GM19372 (cell line): ENCODE measurements at regions not wholly inside any gene's neighbourhood (a gene's known extent, or its start where the extent isn't known, plus 50 kb on each side); places are given as distances from the start of the nearest gene placed in this dataset.

Experiments used
- ATAC-seq: cut with Tn5 transposase; IDR thresholded peaks from one replicate; pipeline ENCODE4 v1.9.1; 2021; ENCODE audit warnings: mild to moderate bottlenecking, low read depth, moderate library complexity; ENCODE audit not compliant: unreplicated experiment

DNA sequence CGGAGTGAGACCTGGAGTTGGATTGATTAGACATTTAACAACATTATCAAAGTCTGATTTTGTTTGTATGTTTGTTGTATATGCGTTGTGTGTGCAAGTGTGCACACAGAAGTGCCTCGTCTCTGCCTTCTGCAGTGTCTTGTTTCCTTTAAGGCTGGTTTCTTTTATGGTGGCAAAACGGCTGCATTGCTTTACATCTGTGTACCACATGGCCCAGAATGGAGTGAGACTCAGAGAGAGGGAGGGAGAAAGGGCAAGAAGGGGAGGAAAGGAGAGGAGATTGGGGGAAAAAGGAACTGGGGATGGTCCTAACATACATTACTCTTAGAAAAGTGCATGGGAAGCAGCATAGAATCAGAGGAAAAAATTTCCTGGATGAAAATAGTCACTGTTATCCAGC is 99.7 kb upstream of the WLS start:
- ATAC-seq: no peak

DNA sequence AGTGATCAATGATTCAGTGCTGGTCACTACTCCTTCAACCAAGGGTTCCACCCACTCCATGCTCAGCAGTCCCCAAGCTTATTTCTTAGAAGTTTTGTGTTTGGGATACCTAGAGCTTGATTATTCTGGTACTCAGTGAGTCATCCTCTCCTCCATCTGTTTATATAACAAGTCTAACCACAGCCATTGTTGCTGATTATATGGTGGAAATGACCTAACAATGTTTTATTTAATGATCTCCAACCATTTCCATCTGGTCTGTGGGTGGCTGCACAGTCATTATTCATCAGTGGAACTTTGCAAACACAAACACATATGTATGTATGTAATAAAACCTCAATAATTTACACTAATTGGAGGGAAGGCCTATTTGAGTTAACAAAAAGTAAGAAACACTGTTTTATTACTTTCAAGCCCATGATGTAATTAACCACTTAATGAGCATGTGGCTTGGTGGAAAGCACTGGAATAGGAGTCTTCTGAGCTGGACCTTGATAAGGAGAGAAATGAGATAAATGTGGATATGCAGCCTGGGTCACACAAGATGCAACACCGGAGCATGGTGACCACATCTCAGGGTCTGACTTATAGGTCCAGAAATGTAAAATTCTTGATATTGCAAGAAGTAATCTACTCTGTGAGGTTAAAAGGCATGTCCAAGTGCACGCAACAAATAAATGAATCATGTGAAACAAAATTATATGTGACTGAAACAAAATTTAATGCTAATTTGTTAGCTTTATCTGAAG is 99.0 kb upstream of the WLS start:
- ATAC-seq: no peak

DNA sequence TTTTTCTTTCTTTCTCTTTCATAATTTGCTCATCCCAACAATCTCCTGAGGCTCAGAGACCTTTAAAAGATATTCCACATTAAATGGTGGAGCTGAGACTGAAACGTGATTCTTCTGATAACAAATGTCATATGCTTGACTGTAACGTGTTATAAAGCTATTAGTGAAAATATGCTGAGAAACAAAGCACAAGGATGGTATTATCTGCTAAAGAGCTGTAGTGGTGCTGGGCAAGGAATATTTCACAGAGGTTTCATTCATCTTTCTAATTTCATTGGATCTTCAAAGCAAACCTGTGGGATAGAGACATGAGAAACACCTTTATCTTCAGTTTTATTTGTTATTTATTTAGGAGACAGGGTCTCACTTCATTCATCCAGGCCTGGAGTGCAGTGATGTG is 98.1 kb upstream of the WLS start:
- no peak for ATAC-seq

DNA sequence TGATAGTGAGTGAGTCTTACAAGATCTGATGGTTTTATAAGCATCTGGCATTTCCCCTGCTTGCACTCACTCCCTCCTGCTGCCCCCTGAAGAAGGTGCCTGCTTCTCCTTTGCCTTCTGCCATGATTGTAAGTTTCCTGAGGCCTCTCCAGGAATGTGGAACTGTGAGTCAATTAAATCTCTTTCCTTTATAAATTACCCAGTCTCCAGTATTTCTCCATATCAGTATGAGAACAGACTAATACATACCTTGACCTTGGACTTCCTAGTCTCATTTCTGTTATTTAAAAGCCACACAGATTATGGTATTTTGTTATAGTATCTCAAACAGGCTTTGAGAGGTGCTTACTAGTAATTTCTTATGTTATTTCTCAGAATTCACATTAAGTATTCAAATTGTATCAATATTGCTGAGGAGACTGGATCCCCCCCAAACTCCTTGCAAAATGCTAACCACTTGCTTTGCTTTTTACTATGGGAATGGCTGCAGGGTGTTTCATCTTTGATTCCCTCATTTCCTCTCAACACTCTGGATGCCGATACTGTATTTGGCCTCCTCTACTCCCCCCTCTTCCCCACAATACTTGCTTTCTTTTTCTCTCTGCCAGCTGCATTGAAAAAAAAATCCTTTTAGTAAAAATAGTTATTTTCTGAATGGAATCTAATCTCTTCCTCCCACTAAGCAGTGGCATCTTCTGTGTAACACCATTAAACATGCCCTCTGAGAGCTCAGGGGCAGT is 96.9 kb upstream of the WLS start:
- ATAC-seq: no peak

DNA sequence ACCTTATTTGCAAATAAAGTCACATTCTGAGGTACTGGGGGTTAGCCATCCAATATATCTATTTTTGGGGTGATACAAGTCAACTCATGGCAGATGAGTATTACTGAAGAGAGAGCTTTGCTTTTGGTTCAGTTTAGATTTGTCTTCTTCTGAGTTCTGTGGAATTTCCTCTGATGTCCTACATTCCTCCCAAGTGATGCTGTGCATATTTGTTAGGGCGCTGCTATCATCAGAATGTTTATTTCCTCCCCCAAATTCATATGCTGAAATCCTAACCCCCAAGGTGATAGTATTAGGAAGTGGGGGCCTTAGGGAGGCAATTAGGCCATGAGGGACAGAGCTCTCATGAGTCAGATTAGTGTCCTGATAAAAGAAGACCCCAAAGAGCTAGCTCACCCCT is 96.2 kb upstream of the WLS start:
- no peak for ATAC-seq

DNA sequence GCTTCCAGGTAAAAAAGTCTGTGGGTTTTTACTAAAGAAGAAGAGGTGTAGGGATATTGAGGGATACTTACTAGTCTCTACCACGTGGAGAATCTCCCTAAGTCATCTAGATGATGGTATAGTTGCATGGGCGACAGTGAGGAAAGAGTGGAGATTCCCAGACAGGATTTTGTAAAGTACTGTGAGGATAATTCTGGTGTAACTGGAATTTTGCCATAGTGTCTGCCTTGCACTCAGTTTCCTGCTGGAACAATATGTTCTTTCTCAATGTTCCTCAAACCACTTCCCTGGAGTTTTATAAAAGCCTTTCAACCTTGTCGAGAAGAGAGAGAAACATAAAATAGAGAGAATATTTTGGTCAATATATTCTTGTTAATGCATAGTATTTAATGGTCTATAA is 95.1 kb upstream of the WLS start:
- no peak for ATAC-seq

DNA sequence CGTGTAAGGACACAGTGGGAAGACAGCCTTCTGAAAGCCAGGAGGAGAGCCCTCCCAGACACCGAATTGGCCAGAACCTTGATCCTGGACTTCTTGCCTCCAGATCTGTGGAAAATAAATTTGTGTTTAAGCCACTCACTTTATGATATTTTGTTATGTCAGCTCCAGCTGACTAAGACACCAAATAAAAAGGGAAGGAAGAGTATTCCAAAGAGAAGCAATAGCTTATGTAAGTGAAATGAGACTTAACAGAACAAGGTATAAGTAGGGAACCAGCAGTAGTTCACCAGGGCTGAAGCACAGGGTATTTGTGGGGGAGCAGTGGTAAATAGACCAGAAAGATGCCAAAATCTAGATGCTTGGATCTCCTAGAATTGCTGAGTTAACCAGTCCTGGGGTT is 94.2 kb upstream of the WLS start:
- ATAC-seq: no peak

DNA sequence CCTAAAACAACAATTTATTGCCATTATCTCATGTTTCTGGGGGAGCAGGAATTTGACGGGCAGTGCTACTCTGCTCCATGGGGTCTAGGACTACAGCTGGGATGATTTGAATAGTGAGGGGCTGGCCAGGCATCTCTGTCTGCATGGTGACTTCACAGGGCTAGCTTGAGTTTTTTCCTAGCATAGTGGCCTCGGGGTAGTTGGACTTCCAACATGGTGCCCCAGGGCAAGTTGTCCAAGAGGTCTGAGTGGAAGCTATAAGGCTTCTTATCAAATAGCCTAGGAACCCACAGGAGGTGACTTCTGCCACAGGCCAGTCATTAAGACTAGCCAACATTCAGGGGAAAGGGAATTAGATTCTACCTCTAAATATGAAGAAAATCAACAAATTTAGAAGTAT is 92.0 kb upstream of the WLS start:
- no peak for ATAC-seq

DNA sequence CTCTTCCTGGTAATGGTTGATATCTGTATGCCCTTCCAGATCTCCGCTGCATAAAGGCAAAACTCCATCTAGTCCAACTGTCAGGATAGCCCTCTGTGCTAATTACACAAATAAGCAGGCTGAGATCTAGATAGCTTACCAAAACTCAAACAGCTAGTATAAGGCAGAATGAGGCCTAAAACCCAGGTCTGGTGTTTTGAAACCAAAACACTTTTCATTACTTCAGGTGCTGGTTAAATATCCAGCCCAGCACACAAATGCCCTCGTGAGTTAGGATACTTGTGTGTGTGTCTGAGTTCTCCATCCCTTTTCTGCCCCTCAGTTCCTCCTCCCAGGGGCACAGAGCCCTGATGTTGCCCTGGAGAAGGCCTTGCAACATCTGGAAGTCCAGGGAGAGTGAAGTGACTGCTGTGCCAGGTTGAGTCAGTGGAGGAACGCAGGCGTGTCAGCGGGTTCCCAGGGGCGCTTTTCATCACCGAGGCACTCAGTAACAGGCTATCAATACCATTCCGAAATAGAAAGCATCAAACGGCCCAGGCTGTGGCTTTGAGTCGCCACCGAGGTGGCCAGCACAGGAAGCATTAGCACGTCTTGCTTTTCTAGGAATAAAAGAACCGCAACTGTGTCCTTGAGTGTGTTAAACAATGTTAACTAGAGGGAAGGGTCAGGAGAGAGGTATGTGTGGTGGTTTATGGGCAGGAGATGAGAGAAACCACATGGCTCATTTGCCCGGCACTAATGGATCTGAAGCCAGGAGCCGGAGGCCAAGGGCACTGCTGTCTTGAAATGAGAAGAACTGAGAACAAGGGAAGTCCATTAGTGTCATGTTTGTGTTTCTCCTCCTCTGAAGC is 90.7 kb upstream of the WLS start:
- no peak for ATAC-seq

DNA sequence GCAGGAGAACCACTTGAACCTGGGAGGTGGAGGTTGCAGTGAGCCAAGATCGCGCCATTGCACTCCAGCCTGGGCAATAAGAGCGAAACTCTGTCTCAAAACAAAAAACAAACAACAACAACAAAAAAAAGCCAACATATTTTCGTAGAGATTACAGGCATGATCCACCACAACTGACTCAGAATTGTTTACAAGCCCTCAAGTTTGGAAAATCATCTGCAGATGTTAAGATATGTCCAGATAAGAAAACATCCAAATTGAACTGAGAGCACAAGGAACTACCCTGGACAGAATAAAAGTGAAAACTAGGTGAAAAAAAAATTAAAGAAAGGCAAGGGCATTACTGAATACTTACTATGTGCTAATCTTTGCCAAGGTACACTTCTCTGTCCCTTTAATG is 89.8 kb upstream of the WLS start:
- no peak for ATAC-seq

DNA sequence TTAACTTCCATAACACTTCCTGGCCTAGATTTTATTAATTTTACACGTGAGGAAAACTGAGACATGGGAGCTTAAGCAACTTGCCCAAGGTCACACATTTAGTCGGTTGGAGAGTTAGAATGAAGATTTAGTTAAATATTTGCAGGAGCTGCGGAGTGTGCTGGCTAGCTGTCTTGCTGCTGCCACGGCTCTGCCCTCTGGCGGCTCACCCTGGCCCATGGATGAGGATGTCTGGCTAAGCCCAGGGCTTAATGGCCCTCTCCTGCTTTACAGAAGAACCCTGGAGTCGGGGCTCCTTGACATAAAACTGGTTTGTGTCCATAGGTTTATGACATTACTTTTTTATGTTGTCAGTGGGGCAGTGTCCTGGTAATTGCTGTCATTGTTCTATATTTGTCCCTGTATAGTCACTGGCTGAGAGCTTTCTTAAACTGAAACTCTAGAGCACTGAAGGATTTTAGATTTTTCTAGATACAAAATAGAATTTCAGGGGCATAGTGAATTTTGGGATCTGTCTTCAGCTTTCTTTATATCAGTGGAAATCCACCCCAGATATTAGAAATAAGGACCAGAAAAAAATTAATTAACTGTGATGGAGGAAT is 88.9 kb upstream of the WLS start:
- no peak for ATAC-seq

DNA sequence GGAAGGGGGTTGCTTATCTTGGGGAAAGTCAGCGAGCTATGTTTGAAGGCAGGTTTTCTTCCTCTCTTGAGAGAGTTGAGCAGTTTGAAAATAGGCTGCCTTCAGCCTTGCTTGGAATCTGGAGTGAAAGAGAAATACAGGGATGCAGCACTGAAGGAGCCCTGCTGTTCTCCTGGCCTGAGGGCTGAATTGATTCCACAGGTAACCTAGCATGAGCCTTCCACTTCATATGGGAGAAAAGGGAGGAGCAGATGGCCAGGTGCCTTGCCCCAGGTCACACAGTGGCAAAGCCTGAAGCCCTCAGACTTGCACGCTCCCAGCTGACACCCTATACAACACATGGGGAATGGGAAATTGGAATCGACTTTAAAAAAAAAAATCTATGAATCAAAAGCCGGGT is 88.0 kb upstream of the WLS start:
- no peak for ATAC-seq

DNA sequence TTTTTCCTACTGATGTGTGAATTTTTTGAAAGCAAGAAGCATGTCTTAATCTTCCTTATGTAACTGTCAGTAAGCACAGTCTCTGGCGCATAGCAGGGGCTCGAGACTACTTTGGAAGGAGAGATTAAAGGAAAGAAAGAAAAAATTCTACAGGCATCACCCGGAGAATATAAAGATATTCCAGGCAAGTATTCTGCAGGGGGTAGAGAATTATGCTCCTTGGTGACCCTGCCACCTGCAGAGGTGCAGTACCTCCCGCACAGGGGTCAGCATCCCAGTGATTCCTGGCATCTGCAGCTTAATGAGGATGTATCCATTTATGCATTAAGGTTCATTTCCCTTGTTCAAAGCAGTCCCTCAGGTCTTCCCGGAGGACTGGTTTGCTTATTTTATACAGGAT is 87.6 kb upstream of the WLS start:
- ATAC-seq: no peak

DNA sequence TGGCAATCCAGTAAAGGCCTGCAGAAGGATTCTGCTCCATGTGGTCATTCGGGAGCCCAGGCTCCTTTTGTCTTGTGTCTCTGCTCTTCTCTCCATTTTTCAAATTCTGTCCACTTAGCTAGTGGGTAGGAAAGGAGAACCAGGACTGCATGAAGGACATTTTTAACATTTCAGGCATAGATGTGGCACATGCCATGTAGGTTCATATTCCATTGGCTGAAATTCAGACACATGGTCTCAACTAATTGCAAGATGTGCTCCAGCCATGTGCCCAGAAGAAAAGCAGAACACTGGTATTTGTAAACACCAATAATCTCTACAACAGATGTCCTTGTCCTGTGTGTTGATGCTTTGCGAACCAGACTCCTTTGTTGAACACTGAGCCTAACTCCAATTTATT is 85.2 kb upstream of the WLS start:
- no peak for ATAC-seq

DNA sequence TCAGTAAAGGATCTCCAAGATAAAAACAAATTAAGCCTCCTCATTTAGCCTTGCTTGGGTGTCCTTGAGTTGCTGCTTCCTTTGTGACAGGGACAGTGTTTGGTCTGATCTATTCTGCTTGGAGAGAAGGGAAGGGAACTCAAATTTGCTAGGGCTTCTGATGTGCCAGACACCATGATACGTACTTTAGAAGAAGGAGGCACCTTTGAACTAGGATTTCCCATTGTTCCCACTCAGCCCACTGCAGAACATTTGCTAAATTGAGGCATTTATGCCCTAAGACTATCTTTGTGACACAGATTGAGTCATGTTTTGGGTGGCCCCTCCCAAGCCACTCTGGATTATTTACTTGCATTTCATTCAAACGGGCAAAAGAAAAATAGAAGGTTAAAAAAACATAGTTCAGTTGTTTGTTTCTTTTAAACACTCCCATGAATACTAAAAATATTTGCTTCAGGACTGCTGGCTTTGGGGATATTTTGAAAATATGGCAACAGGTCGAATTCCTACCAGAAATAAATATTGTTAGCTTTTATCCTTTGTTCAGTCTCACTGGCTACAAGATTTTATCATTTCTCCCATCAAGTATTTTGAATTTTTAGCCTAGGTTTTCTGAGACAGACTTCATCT is 81.9 kb upstream of the WLS start:
- ATAC-seq: no peak

DNA sequence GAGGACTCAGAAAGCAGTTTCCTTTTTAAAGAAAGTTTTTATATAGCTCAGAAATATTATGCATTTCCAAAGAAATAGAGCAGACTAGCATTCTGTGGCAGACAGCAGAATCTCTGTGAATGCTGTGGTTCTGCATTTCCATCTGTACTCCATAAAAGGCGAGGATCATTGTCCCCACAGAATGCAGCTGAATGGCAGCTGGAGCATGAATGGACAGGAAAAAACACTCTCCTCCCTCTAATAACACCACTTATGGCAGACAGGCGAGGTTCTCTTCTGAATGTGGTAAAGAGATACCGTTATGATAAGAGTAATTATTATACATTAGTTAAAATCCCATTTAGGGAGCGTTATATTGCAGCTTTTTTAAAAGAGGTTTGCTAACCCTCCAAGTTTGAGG is 81.4 kb upstream of the WLS start:
- ATAC-seq: no peak

DNA sequence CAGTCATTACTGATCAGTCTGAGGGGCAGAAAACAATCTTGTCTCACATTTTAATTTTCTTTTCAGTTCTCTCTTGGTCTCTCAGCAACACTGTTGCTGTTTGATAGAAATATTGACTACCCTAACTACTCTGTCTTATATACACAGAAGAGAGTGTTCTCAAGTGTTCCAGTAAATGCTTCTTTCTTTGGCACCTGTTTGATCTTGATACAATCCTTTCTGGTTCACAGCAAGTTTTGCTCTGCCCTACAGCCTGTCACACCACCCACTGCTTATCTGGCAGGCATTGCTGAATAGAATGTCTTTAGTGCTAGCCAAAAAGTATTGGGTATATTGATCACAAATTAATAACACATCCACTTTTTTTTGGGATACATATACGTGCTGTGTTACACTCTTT is 75.7 kb upstream of the WLS start:
- no peak for ATAC-seq

DNA sequence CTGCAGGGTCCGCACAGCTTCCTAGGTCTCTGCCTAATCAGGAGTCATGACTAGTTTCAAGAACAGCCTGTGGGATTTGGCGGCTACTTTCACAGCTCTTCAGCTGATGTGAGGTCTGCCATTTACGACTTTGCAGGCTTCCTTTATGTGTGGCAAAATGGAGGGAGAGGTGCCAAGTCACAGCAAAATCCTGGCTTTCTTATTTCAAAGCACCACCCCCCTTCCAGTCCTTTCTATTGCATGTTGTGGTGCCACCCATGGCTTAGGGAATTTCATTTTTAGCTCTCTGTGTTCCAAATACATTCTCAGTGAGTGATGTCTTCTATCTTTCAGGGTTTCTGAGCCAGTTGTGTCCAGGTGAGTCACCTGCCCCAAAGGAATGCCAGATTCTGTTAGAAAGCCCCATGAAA is 75.1 kb upstream of the WLS start:
- no peak for ATAC-seq

DNA sequence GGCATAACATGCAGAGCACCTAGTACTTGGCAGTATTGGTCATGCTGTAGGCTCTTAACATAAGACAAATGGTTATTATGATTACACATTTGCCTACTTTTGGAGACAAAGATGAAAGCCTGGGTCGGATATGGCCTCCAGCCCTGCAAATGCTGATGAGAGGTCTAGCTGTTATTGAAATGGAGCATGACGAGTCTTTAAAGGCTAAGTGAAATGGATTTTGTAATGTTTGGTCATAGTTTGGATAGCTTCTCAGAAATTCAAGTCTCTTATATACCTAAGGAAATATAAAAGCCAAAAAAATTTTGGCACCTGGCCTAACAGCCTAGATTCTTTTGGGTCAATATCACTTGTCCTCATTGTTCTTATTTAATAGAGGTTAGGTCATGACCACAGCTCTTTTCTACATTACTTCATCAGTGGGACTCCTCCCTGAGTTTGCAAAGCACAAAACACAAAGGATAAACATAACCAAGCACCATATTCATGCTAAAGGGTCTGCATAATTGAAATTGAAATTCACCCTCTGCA is 69.2 kb upstream of the WLS start:
- ATAC-seq: no peak

DNA sequence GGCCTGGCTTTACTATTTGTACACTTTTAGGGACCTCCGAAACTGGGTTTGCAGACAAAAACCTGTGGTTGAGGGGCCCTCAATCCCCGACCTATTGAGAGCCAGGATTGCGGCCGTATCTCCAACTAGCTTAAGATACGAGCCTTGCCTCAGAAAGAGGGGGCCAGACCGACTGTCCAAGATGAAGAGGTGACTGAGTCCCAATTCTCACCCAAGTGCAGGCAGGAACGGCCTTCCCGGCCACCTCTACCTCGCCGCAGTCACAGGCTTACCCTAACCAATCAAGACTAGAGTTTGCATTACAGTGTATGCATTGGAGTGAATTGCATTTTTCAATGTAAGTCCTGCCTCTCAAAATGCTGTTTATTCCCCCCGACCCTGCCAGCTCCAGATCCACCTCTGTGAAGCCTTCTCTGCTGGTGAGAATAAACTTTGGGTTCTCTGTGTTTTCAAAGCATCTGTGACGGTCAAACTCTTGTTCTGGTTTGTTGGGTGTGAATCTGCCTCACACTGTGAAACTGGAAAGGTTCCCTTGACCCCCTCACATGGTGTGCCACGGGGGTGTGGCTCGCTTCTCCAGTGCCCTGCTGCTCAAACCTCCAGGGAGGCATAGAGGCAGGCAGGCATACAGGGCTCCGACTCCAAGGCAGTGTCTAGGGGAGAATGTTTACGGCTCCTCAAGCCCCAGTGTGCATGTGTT is 62.2 kb upstream of the WLS start:
- ATAC-seq: no peak
